GM12892 (cell line): ENCODE measurements at regions not wholly inside any gene's neighbourhood (a gene's known extent, or its start where the extent isn't known, plus 50 kb on each side); places are given as distances from the start of the nearest gene placed in this dataset.

Experiments
- POLR2A ChIP-seq: IDR thresholded peaks from 2 replicates; pipeline ENCODE4 v1.6.1; 2011; ENCODE audit warnings: low read depth, low read length, control low read depth
- POLR2AphosphoS5 ChIP-seq: IDR thresholded peaks from 2 replicates; pipeline ENCODE4 v1.6.1; 2011; ENCODE audit warnings: low read depth, low read length, control low read depth

- no peak for TF ChIP-seq POLR2AphosphoS5
- TF ChIP-seq POLR2A: no peak
These were observed 155.7 kb upstream of the ZNF462 start for GRCh38 chr9:106707291-106707690.
